PFSK-1 (cell line): ENCODE measurements at regions not wholly inside any gene's neighbourhood (a gene's known extent, or its start where the extent isn't known, plus 50 kb on each side); places are given as distances from the start of the nearest gene placed in this dataset.

Experiments
- FOXP2 ChIP-seq: optimal IDR thresholded peaks from 2 replicates; pipeline ENCODE3; 2011; ENCODE audit warnings: borderline replicate concordance, control low read depth, inconsistent platforms; ENCODE audit not compliant: insufficient read depth; ENCODE audit errors: extremely low read length, extremely low read depth
- POLR2AphosphoS5 ChIP-seq: IDR thresholded peaks from 2 replicates; pipeline ENCODE4 v1.6.1; 2012; ENCODE audit warnings: low read depth, mild to moderate bottlenecking, control low read depth, low read length, moderate library complexity
- SIN3A ChIP-seq: IDR thresholded peaks from 2 replicates; pipeline ENCODE4 v1.6.1; 2012; ENCODE audit warnings: mild to moderate bottlenecking, low read length, moderate library complexity, borderline replicate concordance; ENCODE audit not compliant: insufficient read depth
- TAF1 ChIP-seq: IDR thresholded peaks from 2 replicates; pipeline ENCODE4 v1.6.1; 2012; ENCODE audit warnings: low read length, control low read depth, borderline replicate concordance; ENCODE audit not compliant: insufficient read depth
- TF ChIP-seq, protein P1 (sequence below), 2 experiments: IDR thresholded peaks; 2 replicates each; pipeline versions ENCODE4 v1.6.1 to v1.8.0; 2011 to 2012; ENCODE audit warnings: low read depth in 2 of 2, low read length in 2 of 2, control low read depth in 1 of 2, inconsistent platforms in 1 of 2, mild to moderate bottlenecking in 1 of 2, moderate library complexity in 1 of 2; ENCODE audit not compliant: insufficient read depth in 1 of 2

GRCh38 chr10:2861632-2862210 is 205.6 kb upstream of the PFKP start:
- TF ChIP-seq FOXP2 (no peak), SIN3A (no peak), POLR2AphosphoS5 (no peak), TAF1 (no peak)
- TF ChIP-seq, protein P1, sequence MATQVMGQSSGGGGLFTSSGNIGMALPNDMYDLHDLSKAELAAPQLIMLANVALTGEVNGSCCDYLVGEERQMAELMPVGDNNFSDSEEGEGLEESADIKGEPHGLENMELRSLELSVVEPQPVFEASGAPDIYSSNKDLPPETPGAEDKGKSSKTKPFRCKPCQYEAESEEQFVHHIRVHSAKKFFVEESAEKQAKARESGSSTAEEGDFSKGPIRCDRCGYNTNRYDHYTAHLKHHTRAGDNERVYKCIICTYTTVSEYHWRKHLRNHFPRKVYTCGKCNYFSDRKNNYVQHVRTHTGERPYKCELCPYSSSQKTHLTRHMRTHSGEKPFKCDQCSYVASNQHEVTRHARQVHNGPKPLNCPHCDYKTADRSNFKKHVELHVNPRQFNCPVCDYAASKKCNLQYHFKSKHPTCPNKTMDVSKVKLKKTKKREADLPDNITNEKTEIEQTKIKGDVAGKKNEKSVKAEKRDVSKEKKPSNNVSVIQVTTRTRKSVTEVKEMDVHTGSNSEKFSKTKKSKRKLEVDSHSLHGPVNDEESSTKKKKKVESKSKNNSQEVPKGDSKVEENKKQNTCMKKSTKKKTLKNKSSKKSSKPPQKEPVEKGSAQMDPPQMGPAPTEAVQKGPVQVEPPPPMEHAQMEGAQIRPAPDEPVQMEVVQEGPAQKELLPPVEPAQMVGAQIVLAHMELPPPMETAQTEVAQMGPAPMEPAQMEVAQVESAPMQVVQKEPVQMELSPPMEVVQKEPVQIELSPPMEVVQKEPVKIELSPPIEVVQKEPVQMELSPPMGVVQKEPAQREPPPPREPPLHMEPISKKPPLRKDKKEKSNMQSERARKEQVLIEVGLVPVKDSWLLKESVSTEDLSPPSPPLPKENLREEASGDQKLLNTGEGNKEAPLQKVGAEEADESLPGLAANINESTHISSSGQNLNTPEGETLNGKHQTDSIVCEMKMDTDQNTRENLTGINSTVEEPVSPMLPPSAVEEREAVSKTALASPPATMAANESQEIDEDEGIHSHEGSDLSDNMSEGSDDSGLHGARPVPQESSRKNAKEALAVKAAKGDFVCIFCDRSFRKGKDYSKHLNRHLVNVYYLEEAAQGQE (IDR thresholded peaks at IDR 0.05; ENCODE audit: insufficient read depth in 1 of 2, low read depth in 2 of 2, low read length in 2 of 2), result no peak

- TF ChIP-seq SIN3A, result no peak
- TF ChIP-seq FOXP2, result no peak
- TF ChIP-seq, protein P1 (IDR thresholded peaks at IDR 0.05; ENCODE audit: insufficient read depth in 1 of 2, low read depth in 2 of 2, low read length in 2 of 2), result no peak
- no peak for TF ChIP-seq POLR2AphosphoS5
- TF ChIP-seq TAF1, result no peak
Measured at GRCh38 chr10:2858452-2858851, 208.9 kb upstream of the PFKP start.

DNA sequence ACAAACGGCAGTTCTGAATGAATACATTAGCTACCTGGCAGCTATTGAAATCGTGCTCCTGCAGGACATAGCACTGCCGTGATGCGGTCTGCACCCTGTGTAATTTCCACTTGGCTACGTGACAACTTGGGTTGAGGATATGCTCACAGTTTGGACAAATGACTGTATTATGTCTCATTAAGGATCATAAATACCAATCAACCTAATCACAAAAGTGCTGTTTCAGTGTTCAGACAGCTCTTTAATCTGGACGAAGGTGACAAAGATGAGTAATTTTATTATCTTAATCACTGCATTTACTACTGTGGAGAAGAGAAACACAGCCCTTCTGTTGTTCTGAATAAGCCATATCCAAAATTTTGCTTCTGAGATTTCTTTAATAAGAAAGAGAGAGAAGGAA is 210.8 kb upstream of the PFKP start:
- TF ChIP-seq POLR2AphosphoS5, result no peak
- TF ChIP-seq SIN3A, result no peak
- TF ChIP-seq, protein P1 (IDR thresholded peaks at IDR 0.05; ENCODE audit: insufficient read depth in 1 of 2, low read depth in 2 of 2, low read length in 2 of 2), result no peak
- TF ChIP-seq TAF1, result no peak
- TF ChIP-seq FOXP2, result no peak

GRCh38 chr10:2852574-2853323 is 214.6 kb upstream of the PFKP start:
- TF ChIP-seq SIN3A (no peak), TAF1 (no peak), FOXP2 (no peak), POLR2AphosphoS5 (no peak)
- TF ChIP-seq, protein P1 (IDR thresholded peaks at IDR 0.05; ENCODE audit: insufficient read depth in 1 of 2, low read depth in 2 of 2, low read length in 2 of 2), result no peak
